DMS153 treated with DMSO at 0.1 percent for 48 hours (cell line): ENCODE measurements at regions not wholly inside any gene's neighbourhood (a gene's known extent, or its start where the extent isn't known, plus 50 kb on each side); places are given as distances from the start of the nearest gene placed in this dataset.
"Not testable (repeated sequence)": the region's sequence is repeated elsewhere in the genome, so short reads cannot be mapped to it uniquely, and the experiment has no call there.

Experiments used
- DNase-seq: peaks from one replicate; lab custom pipeline; 2025; ENCODE audit not compliant: unreplicated experiment; lab: John Stamatoyannopoulos, UW

DNA sequence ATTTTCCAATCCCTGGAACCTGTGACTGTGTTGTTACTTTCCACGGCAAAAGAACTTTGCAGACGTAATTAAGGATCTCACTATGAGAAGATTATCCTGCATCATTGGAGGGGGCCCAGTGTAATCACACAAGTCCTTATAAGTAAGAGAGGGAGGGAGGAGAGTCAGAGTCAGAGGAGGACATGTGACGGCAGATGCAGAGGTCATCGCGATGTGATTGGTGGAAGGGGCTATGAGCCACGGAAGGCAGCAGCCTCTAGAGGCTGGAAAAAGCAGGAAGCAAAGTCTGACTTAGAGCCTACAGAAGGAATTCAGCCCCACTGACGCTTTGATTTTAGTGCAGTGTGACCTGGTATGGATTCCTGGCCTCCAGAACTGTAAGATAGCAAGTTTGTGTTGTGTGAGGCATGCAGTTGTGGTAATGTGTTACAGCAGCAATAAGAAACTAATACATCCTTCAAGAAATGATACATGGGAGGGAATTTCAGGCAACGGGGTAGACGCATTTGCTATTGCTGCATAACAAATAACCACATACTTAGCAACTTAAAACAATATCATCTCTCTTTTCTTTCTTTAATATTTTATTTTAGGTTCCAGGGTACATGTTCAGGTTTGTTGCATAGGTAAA lies 112.7 kb upstream of the SERPINE2 start:
- no peak for DNase-seq

DNA sequence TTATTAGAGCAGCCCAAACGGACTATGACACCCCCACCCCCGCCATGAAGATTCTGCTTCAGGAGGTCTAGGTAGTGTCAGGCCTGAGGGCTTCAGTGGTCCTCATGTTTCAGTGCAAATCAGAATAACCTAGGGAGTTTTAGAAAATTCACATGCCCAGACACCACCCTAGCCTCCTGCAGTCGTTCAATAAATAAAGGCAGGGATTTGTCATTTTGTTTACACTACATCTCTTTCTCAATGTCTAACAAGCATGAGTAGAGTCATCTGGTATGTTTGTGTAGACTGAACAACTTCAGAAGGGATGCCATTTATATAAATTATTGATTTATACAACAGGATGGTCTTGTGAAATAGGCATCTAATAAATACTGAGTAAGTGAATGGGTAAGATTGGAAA lies 112.1 kb upstream of the SERPINE2 start:
- DNase-seq = no peak

DNA sequence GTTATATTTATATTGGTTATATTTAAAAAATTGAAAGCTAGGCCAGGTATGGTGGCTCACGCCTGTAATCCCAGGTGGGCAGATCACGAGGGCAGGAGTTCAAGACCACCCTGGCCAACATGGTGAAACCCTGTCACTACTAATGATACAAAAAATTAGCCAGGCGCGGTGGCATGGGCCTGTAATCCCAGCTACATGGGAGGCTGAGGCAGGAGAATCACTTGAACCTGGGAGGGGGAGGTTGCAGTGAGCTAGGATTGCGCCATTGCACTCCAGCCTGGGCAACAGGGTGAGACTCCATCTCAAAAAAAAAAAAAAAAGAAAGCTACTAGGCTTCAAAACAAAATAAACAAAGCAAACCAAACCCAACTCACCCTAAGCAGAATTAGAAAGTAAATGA lies 109.0 kb upstream of the SERPINE2 start:
- DNase-seq = not testable (repeated sequence)

DNA sequence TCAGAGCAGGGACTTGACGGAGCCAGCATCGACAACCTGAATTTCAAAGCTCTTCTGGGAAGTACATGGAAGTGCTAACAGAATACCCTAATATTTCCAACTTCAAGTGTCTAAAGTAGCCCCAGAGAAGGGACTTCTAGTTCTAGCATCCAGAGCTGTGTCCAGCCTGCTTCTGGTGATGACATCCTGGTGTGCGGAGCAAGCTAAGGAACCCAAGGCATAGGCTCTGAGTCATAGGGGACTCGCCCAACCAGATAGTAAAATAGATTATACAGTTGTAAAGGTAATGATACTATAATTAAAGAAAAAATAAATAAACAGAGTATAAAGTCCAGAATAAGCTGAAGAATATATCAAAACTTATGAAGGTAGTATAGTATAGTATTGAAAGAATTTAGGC lies 108.1 kb upstream of the SERPINE2 start:
- no peak for DNase-seq

DNA sequence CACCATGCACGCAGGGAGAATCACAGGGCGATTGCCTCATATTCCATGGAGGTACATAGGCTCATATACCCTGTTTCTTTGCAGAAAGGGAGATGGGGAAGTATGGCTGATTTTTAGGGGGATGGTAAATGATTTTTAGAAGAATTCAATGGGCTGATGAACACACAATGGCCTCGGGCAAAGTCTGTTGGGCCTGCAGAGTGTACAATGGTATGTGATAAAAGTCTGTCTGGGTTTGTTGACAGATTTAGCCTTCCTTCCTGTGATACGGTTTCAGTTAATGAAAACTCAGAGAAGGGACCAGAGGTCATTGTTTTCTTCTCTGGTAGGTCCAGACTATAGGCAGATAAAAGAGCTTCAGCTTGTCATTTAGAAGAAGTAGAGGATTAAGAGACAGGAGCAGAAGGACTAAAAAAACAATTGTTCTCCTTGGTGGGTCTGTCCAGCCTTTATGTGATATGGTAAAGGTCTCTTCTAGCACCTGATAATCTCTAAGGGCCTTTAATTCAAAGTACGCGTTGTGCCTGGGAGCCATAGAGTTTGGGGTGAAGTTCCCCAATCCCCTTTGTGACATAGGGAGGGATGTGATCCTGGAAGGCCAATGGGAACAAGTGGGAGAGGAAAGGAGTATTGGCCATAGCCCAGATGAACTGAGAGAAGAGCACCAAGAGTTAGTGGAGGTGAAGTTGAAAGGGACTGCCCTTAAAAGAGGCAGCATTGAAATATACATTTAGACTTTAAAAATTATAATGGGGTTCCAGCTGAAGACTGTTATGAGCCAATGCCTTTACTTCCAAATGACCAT lies 107.5 kb upstream of the SERPINE2 start:
- DNase-seq = no peak

DNA sequence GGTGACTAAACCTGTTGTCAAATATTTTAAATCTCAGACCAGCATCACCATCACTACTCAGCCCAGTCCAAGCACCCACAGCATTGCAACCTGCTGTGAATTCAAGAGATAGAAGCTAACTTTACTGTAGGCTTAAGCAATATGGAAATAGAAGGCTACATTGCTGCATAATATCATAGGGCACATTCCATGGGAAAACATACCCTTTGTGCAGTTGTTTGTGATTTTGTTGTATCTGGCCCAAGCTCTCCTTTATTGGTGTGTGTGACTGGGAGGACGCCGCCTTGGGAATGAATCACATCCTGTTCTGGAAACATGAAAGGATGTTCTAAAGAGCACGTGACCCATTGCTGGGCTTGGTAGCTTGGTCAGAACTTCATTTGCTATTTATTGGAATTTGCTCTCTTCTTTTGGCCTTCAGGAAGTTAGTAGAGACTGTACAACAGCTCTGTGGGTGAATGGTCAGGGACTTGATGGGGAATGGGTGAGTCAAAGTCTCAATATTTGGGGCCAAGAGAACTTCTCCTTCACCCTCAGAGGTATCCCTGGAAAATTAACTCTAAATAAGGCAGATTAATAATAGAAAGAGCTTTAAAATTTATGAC lies 106.8 kb upstream of the SERPINE2 start:
- no peak for DNase-seq

DNA sequence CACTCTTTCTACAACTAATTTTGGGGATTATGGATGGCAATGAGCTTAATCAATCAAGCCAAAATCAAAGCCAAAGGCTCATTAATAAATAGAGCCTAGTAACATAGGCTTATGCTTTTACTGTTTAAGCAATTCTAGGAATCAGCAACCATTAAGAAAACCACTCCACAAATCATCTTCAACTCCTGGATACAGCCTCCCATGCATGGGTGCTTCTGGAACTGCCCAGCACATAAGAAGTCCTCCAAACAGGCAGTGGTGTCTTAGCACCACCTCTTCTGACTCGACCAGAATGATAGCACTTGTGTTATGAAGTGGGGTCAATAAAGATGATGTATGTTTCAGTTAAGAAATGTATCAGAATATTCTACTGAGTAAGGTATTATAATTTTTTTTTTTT lies 104.4 kb upstream of the SERPINE2 start:
- DNase-seq = no peak

DNA sequence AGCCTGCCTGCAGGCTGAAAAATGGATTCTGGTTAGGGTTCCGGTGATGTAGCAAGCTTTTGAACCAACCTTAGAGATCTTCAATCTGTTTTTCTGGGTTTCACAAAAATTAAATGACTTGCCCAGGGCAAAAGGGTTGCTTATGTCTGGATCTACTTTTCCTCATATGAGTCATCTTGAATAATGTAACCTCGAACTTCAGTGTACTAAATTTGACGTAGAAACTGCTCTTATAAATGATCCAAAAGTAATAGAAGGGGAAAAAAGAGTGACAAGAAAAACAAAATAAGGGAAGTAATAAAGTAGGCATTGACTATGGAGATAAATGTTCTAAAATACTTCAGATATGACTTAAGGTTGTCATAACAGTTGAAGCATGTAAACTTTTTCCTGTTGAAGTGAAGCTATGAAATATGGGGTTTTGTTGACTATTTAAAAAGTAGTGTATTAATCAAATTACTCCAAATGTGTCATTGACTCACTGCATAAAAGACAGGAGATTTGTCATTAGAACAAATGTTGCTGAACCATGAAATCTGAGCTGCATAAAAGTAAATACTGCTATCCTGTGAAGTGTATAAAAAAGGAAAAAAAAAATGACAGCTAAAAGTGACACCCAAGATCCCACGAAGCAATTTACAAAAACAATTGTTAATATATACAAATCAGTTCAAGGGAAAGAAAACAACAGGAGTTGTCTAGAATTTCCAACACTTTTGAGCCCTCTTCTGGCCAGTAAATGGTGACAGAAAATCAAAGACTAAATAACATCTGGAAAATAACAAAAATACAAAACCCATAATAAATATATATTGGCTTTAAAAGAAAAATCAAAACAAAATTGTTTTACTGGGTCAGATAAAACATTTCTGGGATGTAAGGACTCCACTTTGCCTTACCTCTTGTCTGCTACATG lies 103.6 kb upstream of the SERPINE2 start:
- DNase-seq = no peak

DNA sequence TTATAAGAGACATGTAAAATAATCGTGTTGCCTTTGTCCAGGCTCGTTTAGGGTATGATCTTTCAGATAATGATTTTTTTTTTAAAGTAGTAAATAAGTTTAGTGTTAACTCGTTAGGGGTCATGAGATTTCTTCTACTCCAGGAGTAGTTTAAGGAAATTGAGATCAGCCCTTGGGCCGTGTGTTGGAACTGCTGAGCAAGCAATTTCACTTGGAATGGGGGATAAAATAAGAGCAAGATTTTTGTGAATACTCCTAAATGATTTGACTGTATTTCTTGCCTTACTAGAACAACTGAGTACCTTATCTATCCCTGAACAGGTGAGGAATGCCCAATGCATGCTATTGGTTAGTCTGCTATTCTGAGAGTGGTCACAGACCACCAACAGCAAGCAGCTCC lies 102.2 kb upstream of the SERPINE2 start:
- no peak for DNase-seq

DNA sequence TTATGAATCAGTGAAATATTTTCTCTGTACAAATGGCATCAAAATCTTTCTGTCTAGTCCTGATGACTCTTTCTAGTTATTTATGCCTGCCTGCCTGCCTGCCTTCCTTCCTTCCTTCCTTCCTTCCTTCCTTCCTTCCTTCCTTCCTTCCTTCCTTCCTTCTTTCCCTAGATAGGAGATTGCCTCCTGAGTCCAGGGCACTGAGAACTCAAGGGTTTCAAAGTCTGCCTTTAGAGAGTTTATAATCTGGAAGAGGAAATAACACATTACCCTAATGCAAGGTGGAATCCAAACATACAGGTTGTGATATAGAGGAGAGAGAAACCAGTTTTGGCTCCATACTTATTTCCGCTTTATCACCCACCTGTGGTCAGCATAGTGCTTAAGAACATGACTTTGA lies 98.1 kb upstream of the SERPINE2 start:
- no peak for DNase-seq

DNA sequence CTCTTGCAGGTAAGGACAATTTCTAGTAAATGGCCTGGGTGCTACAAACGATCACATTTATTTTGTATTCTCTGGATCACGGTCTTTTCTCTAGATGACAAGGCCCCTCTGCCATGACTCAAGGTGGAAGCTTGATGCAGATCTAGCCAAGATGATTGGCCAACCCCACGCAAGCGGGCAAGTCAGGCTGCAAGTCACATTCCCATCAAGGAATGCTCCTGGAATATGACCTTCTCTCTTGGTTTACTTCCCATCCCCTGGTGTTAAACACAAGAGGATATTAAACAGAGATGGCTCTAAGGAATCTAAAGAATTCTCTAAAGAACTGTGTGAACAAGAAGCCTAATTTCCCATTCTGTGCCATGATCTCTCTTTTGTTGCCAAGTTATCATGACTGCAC lies 97.3 kb upstream of the SERPINE2 start:
- DNase-seq = no peak

DNA sequence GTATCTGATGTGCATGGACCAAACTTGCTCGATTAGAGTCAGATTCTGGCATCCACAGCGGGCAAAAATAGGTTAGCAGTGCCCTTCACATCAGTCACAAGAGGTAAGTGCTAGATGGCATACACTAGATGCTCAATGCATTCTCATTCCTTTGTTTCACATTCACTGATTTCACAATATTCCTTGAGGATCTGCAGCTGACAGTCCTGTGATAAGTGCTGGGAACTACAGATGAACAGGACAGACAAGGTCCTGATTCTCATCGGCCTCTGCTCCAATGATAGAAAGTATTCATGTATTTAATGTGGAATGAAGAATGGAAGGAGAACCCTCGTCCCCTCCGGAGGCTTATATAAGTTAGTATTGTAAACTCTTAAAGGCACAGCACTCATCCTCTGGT lies 96.8 kb upstream of the SERPINE2 start:
- no peak for DNase-seq

DNA sequence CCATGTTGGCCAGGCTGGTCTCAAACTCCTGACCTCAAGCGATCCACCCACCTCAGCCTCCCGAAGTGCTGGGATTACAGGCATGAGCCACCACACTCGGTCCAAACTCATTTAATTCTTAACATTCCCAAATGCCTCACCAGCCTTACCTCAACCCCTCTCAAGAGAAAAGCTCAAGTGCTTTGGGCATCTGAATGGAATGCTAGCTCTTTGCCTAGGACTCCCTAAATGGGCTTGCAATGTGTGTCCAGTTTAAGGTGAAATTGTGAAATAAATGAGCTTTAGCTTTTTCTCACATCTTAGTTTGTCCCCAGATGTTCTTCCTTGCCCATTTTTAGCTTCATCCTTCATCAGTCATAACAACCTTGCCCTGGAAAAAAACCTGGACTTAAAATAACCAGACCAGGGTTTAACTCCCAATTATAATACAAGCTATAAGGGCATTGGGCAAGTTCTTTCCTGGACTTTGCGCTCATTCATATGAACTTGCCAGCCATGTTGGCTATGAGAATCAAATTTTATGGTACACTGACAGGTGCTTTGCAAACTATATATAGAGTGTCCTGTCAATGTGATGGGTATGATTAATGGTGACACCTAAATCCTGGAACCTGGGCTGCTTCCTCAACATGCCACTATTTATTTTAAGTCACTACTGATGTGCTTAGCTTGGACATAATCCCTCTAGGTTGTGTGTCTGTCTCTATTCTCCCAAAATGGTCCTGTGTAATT lies 95.1 kb upstream of the SERPINE2 start:
- DNase-seq = no peak

DNA sequence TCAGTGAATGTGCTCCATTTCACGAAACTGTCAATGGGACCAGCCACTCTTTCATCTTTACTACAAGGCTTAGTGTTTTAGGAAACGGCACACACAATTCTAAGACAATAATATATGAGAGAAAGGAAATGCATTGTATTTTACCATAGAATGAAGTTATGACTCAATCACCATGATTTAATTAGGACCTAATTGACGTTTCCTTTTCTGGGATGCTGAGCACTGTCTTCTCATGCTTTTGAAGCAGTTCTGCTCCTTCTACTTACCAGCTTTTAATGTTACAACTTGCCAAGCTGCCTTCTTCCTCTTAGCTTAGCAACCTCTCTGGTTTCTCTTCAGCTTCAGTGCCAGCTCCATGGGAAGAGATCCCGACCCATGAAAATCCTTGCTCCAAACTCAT lies 94.3 kb upstream of the SERPINE2 start:
- DNase-seq = no peak

DNA sequence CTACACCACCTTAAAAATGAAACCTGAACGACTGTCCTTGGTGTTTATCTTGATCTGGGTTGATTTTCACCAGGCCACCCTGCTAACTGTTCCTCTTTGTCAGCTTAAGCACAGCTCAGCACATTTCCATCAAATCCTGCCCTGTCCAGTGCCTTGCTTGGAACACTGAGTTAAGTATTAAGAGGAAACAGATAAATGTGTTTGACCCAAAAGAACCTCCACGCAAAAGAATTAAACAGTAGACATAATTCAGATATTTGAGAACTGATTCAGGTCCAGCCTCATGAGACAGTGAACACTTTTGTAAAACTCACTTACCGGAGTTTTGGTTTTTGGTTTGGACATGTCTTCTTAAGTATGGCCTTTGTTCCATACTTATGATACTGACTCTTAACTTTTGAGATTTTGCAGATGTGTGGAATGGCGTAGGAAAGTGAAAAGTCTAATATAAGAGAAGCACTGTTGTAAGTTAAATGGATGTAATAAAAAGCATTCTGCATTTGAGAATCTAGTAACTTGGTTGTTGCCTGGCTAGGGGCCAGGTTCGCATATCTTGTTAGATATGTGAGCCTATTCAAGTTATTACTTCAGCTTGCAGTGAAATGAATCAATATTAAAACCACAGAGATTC lies 88.9 kb upstream of the SERPINE2 start:
- DNase-seq = no peak

DNA sequence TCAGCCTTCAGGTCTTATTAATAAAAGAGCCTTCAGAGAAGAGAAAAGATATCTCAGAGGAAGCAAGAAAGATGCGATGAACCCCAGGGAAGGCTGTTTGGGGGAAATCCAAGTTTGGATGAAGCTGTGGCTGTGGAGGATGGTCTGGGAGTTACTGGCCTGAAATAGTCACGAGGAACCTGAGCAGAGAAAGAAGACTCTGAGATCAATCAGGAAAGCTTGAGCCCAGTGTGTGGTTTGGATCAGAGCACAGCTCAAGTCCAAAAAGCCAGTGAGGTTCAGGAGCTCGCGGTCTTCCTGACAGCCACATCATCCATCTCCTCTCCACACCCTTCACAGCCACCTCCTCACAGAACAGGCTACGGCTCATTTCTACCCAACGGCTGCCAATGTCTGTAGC lies 87.4 kb upstream of the SERPINE2 start:
- no peak for DNase-seq

DNA sequence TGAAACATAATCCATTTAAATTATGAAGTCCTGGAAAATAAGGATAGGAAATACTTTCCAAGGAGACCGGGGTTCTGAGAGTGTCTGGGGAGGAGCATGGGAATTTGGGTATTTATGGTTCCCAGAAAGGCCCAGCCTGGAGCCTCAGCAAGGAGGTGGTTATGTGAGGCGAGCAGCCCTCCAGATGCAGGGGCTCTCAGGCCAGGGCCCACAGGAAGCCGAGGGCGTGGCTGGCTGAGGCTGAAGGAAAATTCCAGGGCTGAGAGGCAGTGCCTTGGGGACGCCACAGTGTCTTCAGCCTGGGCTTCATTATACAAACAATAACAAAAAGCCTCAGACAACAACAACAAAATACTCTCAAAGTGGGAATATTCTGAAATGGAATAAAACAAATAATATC lies 86.9 kb upstream of the SERPINE2 start:
- no peak for DNase-seq

DNA sequence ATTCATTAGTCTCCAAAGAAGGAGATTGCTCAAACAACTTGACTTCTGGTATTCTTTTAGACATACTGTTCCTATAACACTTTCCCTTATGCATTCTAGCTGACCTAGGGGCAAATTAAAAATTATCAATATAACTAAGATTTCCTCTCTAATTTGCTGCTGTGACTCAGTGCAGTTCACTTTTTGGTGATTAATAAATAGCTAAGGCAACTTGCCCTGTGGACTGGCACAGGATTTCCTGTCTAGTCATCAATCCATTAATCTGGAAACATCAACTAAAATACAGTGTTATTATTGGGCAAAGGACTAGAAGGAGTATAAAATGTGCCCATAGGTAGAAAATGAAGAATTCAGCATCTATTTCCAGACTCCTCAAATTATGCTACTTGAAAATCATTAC lies 83.5 kb upstream of the SERPINE2 start:
- no peak for DNase-seq

DNA sequence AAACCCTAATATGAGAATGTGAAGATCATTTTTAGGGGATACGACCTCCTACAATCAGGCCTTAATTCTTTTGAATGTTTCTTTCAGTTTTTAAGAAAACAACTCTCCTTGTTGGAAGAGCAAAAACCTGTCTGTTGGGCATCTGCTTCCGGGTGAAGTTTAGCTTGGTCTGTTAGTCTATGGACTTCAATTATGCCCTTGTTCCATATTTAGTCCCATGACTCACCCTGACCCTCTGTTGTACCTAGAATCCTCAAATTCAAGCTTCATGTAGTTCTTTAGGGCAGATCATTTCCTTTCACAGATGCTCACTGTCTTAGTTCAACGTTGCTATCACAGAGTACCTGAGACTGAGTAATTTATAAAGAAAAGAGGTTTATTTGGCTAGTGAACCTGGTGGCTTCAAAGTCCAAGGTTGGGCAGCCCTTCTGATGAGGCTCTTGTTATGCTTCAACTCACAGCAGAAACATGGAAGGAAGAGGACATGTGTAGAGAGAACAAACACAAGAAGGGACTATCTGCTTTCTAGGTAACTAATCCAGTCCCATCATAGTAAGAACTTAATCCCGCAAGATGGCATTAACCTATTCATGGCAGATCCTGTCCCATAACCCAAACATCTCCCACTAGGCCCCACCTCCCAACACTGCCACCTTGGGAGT lies 82.5 kb upstream of the SERPINE2 start:
- DNase-seq = no peak

DNA sequence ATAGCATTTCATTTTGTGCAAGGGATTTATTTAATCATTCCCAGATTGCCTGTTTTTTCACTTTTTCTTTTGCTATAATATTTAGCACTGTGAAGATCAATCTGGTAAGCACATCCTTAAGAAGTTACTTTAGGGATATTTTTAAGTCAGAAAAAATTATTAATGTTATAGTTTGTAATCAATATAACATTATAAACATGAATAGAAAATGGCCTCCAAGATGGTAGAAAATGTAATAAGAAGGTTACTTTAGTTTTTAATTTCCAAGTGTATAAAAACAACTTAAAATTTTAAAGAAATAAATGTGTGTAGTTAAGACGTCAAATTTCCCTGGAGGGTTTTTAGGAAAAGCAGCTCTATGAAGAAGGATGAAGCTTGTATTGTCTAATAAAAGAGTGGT lies 81.9 kb upstream of the SERPINE2 start:
- DNase-seq = no peak
